A673 (cell line): ENCODE measurements at regions not wholly inside any gene's neighbourhood (a gene's known extent, or its start where the extent isn't known, plus 50 kb on each side); places are given as distances from the start of the nearest gene placed in this dataset.

Source experiments
- CTCF ChIP-seq: fragments of 300-800, 200-600 bp; sonication (generic); conservative IDR thresholded peaks from 2 replicates; pipeline ENCODE4 v1.5.1; 2017; ENCODE audit warnings: low read depth, mild to moderate bottlenecking, antibody characterized with exemption, low read length, moderate library complexity, mixed read lengths
- EZH2 ChIP-seq: fragments of 200-600 bp; sonication (generic); IDR thresholded peaks from 2 replicates; pipeline ENCODE4 v1.6.1; 2017; ENCODE audit warnings: borderline replicate concordance, low read depth, mild to moderate bottlenecking, mixed read lengths, antibody characterized with exemption, low read length; ENCODE audit not compliant: poor library complexity, severe bottlenecking

GRCh38 chr4:128615197-128615596, 194.3 kb upstream of the JADE1 start:
- TF ChIP-seq EZH2 (no peak), CTCF (no peak)
